Chondrocyte (in vitro differentiated cells): ENCODE measurements at regions not wholly inside any gene's neighbourhood (a gene's known extent, or its start where the extent isn't known, plus 50 kb on each side); places are given as distances from the start of the nearest gene placed in this dataset.

ENCODE experiments used
- DNase-seq: peaks from one replicate; pipeline ENCODE4 v3.0.0; 2021; ENCODE audit warnings: mixed read lengths, low spot score
- H3K27ac Mint-ChIP-seq: one replicate; pipeline ENCODE4 v1.8.0; 2021; ENCODE audit warnings: mild to moderate bottlenecking, moderate library complexity, mixed read lengths; ENCODE audit not compliant: unreplicated experiment
- H3K27me3 Mint-ChIP-seq: 2 replicates; pipeline ENCODE4 v1.8.0; 2021; ENCODE audit warnings: low read depth, mixed read lengths
- H3K36me3 Mint-ChIP-seq: 2 replicates; pipeline ENCODE4 v1.8.0; 2021; ENCODE audit warnings: low read depth, mixed read lengths
- H3K4me1 Mint-ChIP-seq: 2 replicates; pipeline ENCODE4 v1.8.0; 2021; ENCODE audit warnings: low read depth, mild to moderate bottlenecking, mixed read lengths
- H3K4me3 Mint-ChIP-seq: one replicate; pipeline ENCODE4 v1.8.0; 2021; ENCODE audit warnings: mild to moderate bottlenecking, moderate library complexity, mixed read lengths; ENCODE audit not compliant: unreplicated experiment
- H3K9me3 Mint-ChIP-seq: 2 replicates; pipeline ENCODE4 v1.8.0; 2021; ENCODE audit warnings: low read depth, mixed read lengths
- CTCF ChIP-seq: fragments of 200-600 bp; sonication (generic); IDR thresholded peaks from 2 replicates; pipeline ENCODE4 v1.5.0; 2021; ENCODE audit warnings: antibody characterized with exemption, mild to moderate bottlenecking, moderate library complexity

- no peak for DNase-seq
- Mint-ChIP-seq H3K27me3 (peaks cover 5% of the 10 kb centered on the region), H3K9me3 (no peaks in the 10 kb centered on the region), H3K4me3 (no peak overlapping the region), H3K27ac (no peak overlapping the region), H3K4me1 (no peaks in the 10 kb centered on the region), H3K36me3 (no peaks in the 10 kb centered on the region)
- TF ChIP-seq CTCF: no peak
These were observed 244.9 kb upstream of the KCNN2 start for GRCh38 chr5:114116981-114117380.

- Mint-ChIP-seq H3K27me3 (peaks cover 5% of the 10 kb centered on the region), H3K4me1 (no peaks in the 10 kb centered on the region), H3K36me3 (no peaks in the 10 kb centered on the region), H3K9me3 (no peaks in the 10 kb centered on the region), H3K4me3 (no peak overlapping the region), H3K27ac (no peak overlapping the region)
- no peak for TF ChIP-seq CTCF
- no peak for DNase-seq
These were observed 243.4 kb upstream of the KCNN2 start for GRCh38 chr5:114118511-114118910.

- no peaks in the 10 kb centered on the region for H3K36me3 Mint-ChIP-seq
- peaks cover 5% of the 10 kb centered on the region for H3K27me3 Mint-ChIP-seq
- no peak for DNase-seq
- TF ChIP-seq CTCF: no peak
- H3K9me3 Mint-ChIP-seq: no peaks in the 10 kb centered on the region
- peaks cover 7% of the 10 kb centered on the region for H3K4me1 Mint-ChIP-seq
- H3K4me3 Mint-ChIP-seq: no peak overlapping the region
- H3K27ac Mint-ChIP-seq: no peak overlapping the region
These were observed 241.7 kb upstream of the KCNN2 start for GRCh38 chr5:114120166-114120565.

GRCh38 chr5:114122852-114123251, 239.0 kb upstream of the KCNN2 start:
- no peaks in the 10 kb centered on the region for H3K36me3 Mint-ChIP-seq
- peaks cover 7% of the 10 kb centered on the region for H3K4me1 Mint-ChIP-seq
- peaks cover 2% of the 10 kb centered on the region for H3K9me3 Mint-ChIP-seq
- no peak for DNase-seq
- H3K27ac Mint-ChIP-seq: no peak overlapping the region
- H3K4me3 Mint-ChIP-seq: no peak overlapping the region
- H3K27me3 Mint-ChIP-seq: peaks cover 2% of the 10 kb centered on the region
- TF ChIP-seq CTCF: no peak

- Mint-ChIP-seq H3K4me3 (no peak overlapping the region), H3K36me3 (no peaks in the 10 kb centered on the region), H3K4me1 (peaks cover 7% of the 10 kb centered on the region), H3K9me3 (peaks cover 2% of the 10 kb centered on the region), H3K27me3 (peaks cover 2% of the 10 kb centered on the region), H3K27ac (no peak overlapping the region)
- DNase-seq: no peak
- no peak for TF ChIP-seq CTCF
These were observed 238.2 kb upstream of the KCNN2 start for GRCh38 chr5:114123654-114124053.
